Bronchial epithelial cell (primary cell): ENCODE measurements at regions not wholly inside any gene's neighbourhood (a gene's known extent, or its start where the extent isn't known, plus 50 kb on each side); places are given as distances from the start of the nearest gene placed in this dataset.

Experiments
- DNase-seq: peaks from one replicate; pipeline ENCODE4 v3.0.0-alpha.2; 2010; ENCODE audit warnings: low read depth
- FAIRE-seq: peaks from 2 replicates; lab custom pipeline; 2011; peaks lifted over from hg19 to GRCh38; lab: Jason Lieb, UNC
- H3K27me3 ChIP-seq: 2 replicates; pipeline ENCODE4 v1.5.1; 2011; ENCODE audit warnings: low read length; ENCODE audit not compliant: control insufficient read depth, insufficient read depth
- H3K36me3 ChIP-seq: 2 replicates; pipeline ENCODE4 v1.5.1; 2011; ENCODE audit warnings: low read length; ENCODE audit not compliant: control insufficient read depth, insufficient read depth
- H3K4me3 ChIP-seq: 2 replicates; pipeline ENCODE4 v1.5.1; 2011; ENCODE audit warnings: mild to moderate bottlenecking, low read depth, low read length, control low read depth
- TF ChIP-seq, protein P1 (sequence below): IDR thresholded peaks from 2 replicates; pipeline ENCODE4 v1.5.1; 2011; ENCODE audit warnings: mild to moderate bottlenecking, moderate library complexity, low read length, control low read depth, inconsistent platforms; ENCODE audit not compliant: insufficient read depth, severe bottlenecking

DNA sequence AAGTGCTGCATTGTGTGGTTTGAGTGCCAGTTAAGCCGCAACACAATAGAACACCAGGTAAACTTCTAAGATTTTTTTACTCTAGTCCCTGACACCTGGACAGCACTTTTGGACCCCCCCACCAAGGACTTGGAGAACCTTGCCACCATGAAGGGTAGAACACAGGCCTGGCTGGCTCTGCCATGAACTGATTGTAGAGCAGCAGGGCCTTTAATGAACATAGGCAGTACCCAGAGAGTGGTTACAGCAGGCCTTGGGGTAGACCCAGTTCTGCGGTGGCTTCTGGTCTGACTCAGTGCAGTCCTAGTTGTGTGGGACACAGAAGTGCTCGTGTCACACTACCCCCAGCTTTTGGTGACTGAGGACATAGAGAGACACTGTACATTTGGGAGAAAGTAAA, 648.3 kb downstream of the PCDH19 start:
- FAIRE-seq (no peak), DNase-seq (no peak)
- no peaks in the 10 kb centered on the region for H3K36me3 ChIP-seq
- no peak overlapping the region for H3K4me3 ChIP-seq
- TF ChIP-seq, protein P1, sequence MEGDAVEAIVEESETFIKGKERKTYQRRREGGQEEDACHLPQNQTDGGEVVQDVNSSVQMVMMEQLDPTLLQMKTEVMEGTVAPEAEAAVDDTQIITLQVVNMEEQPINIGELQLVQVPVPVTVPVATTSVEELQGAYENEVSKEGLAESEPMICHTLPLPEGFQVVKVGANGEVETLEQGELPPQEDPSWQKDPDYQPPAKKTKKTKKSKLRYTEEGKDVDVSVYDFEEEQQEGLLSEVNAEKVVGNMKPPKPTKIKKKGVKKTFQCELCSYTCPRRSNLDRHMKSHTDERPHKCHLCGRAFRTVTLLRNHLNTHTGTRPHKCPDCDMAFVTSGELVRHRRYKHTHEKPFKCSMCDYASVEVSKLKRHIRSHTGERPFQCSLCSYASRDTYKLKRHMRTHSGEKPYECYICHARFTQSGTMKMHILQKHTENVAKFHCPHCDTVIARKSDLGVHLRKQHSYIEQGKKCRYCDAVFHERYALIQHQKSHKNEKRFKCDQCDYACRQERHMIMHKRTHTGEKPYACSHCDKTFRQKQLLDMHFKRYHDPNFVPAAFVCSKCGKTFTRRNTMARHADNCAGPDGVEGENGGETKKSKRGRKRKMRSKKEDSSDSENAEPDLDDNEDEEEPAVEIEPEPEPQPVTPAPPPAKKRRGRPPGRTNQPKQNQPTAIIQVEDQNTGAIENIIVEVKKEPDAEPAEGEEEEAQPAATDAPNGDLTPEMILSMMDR: no peak
- H3K27me3 ChIP-seq: no peaks in the 10 kb centered on the region

DNA sequence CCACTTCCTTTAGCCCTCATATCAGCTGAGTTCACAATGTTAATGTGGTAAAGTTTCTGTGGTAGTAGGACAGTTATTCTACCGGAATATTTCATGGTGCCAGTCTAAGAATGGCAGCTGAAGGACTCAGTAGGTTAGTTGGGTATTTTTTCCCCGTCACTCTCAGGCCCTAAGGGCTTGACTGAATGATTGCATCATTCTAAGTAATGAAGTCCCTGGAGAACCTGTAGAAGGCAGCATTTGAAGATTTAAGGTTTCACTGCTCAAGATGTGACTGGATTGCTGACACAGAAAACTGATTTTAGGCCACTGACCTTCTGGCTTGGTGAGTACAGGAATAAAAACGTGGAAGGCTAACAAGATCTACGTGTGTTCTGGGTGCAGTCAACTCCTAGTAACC, 657.3 kb downstream of the PCDH19 start:
- Histone ChIP-seq H3K36me3 (no peaks in the 10 kb centered on the region), H3K4me3 (no peak overlapping the region), H3K27me3 (no peaks in the 10 kb centered on the region)
- no peak for DNase-seq
- FAIRE-seq: no peak
- TF ChIP-seq, protein P1: no peak

DNA sequence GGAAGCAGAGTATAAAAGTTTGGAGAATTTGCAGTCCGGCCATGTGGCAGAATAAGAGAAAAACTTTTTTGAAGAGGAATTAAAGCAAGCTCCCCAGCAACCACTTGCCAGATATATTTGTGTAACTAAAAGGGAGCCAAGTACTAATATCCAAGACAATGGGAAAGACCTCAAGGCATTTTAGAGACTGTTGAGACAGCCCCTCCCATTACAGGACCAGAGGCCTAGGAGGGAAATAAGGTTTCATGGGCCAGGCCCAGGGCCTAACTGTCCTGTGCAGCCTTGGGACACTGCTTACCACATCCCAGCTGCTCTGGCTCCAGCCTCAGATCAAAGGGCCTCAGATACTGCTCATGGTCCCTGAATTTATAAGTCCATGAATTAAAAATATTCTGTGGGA, 659.4 kb downstream of the PCDH19 start:
- no peaks in the 10 kb centered on the region for H3K27me3 ChIP-seq

DNA sequence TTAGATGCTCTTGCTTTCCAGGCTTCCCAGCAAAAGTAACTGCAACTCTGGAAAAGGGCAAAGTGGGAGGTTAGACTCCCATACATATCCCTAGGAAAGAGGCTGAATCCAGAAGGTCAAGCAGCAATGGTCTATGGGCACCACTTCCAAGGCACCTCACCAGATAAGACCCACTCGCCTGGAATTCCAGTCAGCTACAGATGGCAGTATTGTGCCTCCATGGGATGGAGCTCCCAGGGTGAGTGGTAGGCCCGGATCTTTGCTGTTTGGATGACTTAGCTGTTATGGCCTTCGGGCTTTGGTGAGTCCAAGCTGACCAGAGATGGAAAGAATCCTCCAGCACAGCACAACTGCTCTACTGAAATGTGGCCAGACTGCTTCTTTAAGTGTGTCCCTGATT, 688.0 kb downstream of the PCDH19 start:
- no peak overlapping the region for H3K4me3 ChIP-seq
- DNase-seq: no peak
- TF ChIP-seq, protein P1: no peak
- no peaks in the 10 kb centered on the region for H3K36me3 ChIP-seq
- no peaks in the 10 kb centered on the region for H3K27me3 ChIP-seq
- no peak for FAIRE-seq

More for the DNA sequence above, 659.4 kb downstream of the PCDH19 start:
- FAIRE-seq (no peak), DNase-seq (no peak)
- TF ChIP-seq, protein P1: no peak
- H3K36me3 ChIP-seq: no peaks in the 10 kb centered on the region
- no peak overlapping the region for H3K4me3 ChIP-seq

DNA sequence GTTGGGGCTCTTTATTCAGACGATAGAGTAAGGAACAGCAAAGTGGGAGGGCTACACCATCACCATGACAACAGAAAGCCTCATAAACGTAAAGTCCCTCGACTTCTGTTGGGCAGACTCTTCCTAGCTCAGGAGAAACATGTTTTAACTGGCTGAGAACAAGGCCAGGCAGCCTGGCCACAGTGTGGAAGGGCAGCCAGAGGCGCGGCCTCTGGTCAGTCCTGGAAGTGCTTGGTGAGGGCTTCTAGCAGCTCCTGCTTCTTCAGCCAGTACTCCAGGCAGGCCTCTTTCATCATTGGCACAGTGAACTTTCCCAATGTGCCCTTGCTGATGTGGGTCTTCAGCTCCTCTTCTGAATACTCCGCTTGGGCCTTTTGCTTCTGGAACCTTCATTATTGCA, 690.9 kb downstream of the PCDH19 start:
- Histone ChIP-seq H3K27me3 (no peaks in the 10 kb centered on the region), H3K36me3 (no peaks in the 10 kb centered on the region), H3K4me3 (no peak overlapping the region)
- FAIRE-seq (no peak), DNase-seq (no peak)
- TF ChIP-seq, protein P1: no peak

DNA sequence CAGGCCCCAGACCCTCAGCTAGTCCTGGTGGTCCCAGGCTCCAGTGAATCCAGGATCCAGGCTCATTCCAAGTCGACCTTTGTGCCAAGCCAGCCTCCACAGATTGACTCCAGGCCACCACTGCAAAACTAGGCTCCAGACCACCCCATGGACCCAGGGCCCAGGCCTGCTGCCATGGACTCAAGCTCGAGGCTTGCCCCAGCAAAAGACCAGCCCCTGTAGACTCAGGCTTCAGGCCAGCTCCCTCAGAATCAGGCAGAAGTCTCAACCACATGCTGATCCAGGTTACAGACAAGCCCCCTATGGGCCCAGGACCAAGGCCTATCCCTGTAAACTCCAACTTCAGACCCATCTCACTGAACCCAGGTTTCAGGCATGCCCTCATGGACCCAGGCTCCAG, 692.4 kb downstream of the PCDH19 start:
- H3K36me3 ChIP-seq: no peaks in the 10 kb centered on the region

More for the DNA sequence above, 692.4 kb downstream of the PCDH19 start:
- TF ChIP-seq, protein P1: no peak
- no peak for DNase-seq
- H3K4me3 ChIP-seq: no peak overlapping the region
- H3K27me3 ChIP-seq: no peaks in the 10 kb centered on the region
- FAIRE-seq: no peak
